Amniotic epithelial cell (primary cell): ENCODE measurements at regions not wholly inside any gene's neighbourhood (a gene's known extent, or its start where the extent isn't known, plus 50 kb on each side); places are given as distances from the start of the nearest gene placed in this dataset.
A peak's percentile ranks its signal among the peaks of the same experiment; 100 is the strongest.

ENCODE experiments used
- DNase-seq: peaks from one replicate; pipeline ENCODE4 v3.0.0-alpha.2; 2010; ENCODE audit warnings: low read depth

- no peak for DNase-seq
Measured at GRCh38 chr18:3358310-3358709, 91.7 kb upstream of the TGIF1 start.

DNA sequence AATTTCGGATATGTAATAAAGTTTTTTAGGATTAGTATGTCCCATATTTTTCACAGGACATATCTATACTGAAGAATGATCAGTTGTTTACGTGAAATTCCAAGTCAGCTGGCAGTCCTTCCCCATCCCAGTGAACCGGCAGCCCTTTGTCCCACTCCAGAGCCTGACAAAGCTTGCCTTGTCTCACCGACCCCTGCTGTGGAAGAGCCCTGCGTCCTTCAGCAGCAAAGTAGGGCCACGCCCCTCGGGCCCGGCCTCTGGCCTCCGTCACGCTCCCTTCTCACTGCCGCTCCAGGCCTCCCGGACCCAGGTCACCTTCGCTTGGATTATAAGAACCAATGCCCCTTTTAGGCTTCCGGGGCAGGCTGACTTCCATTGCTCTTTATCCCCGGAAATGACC lies 89.8 kb upstream of the TGIF1 start:
- DNase-seq, result no peak

- DNase-seq, result peak; percentile 85
Measured at GRCh38 chr18:3367491-3368091, 82.4 kb upstream of the TGIF1 start.

DNA sequence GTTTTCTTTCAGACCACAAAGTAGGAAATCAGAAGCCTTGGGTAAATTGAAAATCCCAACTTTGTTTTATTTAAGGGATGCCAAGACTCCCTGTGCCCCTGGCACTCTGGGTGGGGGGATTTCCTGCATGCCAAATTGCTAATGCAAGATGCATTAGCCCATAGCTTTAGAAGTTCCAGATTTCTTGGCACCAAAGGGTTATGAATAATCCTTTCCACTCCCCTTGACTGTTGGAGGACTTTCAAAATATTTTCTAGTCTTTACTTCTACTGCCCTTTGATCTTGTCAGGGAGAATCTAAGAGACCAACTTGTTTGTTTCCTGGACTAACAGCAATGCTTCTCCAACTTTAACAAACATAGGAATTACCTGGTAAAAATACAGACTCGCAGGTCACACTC lies 81.8 kb upstream of the TGIF1 start:
- peak; percentile 85 for DNase-seq

DNA sequence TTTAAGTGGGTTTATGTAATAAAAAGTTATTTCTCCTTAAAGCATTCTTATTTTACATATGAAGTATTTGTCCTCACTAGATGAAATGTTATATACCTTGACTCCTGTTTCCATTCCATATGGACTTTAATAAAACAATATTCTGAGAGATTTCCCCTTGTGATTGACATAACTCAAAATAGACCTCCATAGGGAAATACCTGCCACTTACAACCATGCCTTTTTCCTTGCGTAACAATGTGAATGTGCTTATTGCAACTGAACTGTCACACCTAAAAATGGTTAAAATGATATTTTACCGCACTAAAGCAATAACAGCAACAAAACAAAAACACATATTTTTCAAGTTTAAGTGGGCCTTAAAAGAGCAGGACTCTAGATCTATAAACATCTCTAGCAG lies 70.3 kb upstream of the TGIF1 start:
- no peak for DNase-seq

- peak; percentile 33 for DNase-seq
Measured at GRCh38 chr18:3380384-3380961, 69.5 kb upstream of the TGIF1 start.

DNA sequence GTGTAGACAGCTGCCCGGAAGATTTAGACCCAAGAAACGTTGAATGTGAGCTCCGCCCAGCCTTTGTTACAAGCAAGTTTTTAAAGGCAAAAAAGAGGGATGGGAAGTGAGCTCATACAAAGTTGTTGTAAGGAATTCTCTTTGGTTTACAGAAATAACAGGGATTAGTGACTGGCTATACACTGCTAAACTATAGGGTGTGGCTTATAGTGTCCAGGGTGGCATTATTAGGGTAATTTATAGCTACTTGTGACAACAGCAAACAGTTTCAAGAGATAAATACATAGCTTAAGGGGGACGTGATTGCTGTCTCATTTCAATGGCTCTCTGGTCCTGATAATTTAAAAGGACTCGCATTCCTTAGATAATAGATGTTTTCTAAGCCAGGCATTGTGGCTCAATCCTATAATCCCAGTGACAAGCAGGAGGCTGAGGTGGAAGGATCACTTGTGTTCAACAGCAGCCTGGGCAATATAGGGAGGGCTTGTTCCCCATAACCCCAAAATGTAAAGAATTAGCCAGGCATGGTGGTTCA lies 66.5 kb upstream of the TGIF1 start:
- peak; percentile 33 for DNase-seq

DNA sequence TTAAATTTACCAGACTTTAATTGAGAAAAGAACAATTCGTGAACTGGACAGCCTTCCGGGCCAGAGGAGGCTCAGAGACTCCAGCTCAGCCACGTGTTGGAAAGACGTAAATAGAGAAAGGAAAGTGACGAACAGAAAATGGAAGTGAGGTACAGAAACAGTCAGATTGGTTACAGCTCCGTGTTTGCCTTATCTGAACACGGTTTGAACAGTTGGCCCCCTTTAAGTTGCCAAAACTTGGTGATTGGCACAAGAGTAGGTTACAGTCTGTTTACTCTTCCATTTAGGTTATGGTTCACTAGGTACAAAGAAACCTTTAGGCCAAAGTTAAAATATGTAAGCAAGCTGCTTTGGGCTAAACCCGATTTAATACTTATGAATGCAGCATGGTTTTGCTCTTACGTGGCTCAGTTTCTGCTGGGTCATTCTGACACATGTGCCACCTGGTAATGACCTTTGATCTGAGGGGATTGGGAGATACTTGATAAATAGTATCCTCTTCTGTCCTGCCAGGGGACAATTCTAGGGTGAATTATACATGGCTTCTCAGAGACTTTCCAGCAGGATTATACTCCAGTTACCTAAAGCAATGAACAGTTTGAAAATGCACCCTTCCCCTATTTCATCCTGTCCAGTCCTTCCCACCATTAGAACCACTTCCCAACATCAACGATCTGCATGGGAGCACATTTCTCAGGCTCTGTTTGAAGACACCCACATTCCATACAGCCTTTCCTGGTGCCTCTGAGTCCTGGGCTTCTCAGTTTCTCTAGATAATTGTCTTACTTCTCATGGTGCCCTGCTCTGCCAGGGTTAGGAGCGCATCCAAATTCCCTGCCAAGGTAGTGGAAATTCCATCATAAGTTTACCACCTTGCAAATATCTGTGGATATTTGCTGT lies 65.1 kb upstream of the TGIF1 start:
- DNase-seq, result no peak

- no peak for DNase-seq
Measured at GRCh38 chr18:3388323-3388722, 61.6 kb upstream of the TGIF1 start.

DNA sequence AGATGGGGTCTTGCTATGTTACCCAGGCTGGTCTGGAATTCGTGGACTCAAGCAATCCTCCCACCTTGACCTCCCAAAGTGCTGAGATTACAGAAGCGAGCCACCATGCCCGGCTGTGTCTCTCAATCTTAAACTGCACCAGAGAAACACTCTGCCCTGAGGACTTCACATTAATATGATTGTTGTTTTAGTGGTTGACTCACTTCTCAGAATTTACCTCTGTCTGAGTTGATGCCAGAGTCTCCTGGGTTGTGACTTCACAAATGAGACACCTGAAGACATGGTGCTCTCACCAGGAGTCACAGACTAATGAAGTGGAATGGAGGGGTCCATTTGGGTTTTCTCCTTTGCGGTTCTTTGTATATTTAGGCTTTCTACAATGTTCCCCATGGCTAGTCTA lies 61.0 kb upstream of the TGIF1 start:
- DNase-seq, result no peak

DNA sequence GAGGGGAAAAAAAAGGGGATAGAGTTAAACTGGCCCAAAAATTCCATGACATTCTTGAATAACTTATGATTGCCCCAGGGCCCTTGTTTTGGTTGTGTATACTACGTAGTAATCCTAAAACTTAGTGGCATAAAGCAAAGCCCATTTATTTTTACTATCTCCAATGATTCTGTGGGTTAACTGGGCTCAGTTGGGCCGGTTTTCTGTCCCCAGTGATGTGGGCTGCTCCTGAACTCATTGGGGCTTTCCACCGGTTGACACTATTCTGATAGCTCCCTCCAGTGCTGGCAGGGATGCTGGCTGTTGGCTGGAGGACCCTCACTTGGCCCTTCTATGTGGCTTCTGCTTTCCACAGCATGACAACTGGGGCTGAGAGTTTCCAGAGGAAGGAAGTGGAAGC lies 60.0 kb upstream of the TGIF1 start:
- no peak for DNase-seq

- DNase-seq, result no peak
Measured at GRCh38 chr18:3391704-3392466, 58.1 kb upstream of the TGIF1 start.

DNA sequence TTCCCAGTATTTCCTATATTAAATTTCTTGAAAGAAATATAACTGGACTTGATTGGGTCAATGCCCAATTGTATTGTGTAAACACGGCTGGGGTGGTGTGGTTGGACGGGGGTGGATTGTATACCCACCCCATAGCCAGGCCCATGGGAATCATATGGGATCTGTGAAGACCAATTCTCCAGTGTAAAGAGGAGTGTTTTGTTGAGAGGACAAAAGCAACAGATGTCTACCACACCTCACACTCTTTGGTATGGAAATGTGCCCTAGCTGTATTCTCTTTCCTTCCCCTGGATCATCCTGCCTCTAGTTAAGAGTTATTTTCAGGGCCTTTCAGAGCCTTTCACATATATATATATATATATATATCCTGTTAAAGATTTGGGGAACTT lies 57.5 kb upstream of the TGIF1 start:
- no peak for DNase-seq

GRCh38 chr18:3394648-3395047 lies 55.3 kb upstream of the TGIF1 start:
- no peak for DNase-seq

GRCh38 chr18:3395466-3395865 lies 54.5 kb upstream of the TGIF1 start:
- no peak for DNase-seq

DNA sequence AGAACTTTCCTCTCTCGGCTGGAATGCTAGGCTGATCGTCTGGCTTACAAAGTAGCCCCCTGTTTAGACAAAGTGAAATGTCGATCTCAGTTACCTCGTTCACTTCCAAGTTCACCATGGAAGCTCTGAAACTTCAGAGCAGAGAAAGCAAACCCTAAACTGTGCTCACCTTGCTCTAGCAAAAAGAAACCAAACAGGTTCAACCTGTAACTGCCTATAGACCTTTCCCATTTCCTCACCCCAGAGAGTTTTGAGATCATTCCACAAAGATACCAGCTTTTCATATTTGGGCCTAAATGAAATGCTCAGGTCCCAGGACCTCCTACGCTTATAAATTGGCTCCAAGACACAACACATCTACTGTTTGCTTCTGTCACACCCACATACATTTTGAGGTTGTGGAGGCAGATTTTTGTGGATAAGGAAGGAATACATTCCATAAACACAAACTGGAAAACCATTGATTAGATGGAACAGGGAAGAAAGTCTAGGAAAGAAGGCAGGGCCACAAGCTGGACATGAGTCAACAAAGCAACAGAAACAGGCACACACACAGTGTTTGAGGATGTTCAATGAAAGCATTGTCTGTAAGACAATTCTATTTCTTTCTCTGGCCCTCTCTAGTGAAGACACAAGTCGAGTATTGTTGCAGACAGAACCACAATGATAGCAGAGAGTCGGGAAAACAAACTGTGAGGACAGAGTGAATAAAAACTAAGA lies 52.8 kb upstream of the TGIF1 start:
- DNase-seq, result no peak

- no peak for DNase-seq
Measured at GRCh38 chr18:3397786-3398185, 52.2 kb upstream of the TGIF1 start.
